ENCODE measurements at regions not wholly inside any gene's neighbourhood (a gene's known extent, or its start where the extent isn't known, plus 50 kb on each side); places are given as distances from the start of the nearest gene placed in this dataset.
"Not testable (repeated sequence)": the region's sequence is repeated elsewhere in the genome, so short reads cannot be mapped to it uniquely, and the experiment has no call there.

DNA sequence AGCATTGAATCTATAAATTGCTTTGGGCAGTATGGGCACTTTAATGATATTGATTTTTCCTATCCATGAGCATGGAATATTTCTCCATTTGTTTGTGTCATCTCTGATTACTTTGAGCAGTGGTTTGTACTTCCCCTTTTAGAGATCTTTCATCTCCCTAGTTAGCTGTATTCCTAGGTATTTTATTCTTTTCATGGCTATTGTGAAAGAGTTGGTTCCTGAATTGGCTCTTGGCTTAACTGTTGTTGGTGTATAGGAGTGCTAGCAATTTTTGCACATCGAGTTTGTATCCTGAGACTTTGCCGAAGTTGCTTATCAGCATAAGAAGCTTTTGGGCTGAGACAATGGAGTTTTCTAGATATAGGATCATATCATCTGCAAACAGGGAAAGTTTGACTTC, 50.2 kb upstream of the NEIL3 start:
- not testable (repeated sequence) for TF ChIP-seq EZH2 (IDR thresholded peaks at IDR 0.05; ENCODE audit: borderline replicate concordance, low read depth, low read length, severe bottlenecking)
- TF ChIP-seq, protein P1, sequence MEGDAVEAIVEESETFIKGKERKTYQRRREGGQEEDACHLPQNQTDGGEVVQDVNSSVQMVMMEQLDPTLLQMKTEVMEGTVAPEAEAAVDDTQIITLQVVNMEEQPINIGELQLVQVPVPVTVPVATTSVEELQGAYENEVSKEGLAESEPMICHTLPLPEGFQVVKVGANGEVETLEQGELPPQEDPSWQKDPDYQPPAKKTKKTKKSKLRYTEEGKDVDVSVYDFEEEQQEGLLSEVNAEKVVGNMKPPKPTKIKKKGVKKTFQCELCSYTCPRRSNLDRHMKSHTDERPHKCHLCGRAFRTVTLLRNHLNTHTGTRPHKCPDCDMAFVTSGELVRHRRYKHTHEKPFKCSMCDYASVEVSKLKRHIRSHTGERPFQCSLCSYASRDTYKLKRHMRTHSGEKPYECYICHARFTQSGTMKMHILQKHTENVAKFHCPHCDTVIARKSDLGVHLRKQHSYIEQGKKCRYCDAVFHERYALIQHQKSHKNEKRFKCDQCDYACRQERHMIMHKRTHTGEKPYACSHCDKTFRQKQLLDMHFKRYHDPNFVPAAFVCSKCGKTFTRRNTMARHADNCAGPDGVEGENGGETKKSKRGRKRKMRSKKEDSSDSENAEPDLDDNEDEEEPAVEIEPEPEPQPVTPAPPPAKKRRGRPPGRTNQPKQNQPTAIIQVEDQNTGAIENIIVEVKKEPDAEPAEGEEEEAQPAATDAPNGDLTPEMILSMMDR (IDR thresholded peaks at IDR 0.05; ENCODE audit: extremely low read depth in 1 of 2, insufficient read depth in 1 of 2, low read depth in 1 of 2, low read length in 2 of 2) = not testable (repeated sequence)
